Limb (tissue), 2 donors: ENCODE measurements at regions not wholly inside any gene's neighbourhood (a gene's known extent, or its start where the extent isn't known, plus 50 kb on each side); places are given as distances from the start of the nearest gene placed in this dataset.
"Not testable (repeated sequence)": the region's sequence is repeated elsewhere in the genome, so short reads cannot be mapped to it uniquely, and the experiment has no call there.

ENCODE experiments used
- DNase-seq, 2 donors: peaks; one replicate each; pipeline ENCODE4 v3.0.0-alpha.2; 2016; ENCODE audit errors: extremely low spot score in 2 of 2

DNA sequence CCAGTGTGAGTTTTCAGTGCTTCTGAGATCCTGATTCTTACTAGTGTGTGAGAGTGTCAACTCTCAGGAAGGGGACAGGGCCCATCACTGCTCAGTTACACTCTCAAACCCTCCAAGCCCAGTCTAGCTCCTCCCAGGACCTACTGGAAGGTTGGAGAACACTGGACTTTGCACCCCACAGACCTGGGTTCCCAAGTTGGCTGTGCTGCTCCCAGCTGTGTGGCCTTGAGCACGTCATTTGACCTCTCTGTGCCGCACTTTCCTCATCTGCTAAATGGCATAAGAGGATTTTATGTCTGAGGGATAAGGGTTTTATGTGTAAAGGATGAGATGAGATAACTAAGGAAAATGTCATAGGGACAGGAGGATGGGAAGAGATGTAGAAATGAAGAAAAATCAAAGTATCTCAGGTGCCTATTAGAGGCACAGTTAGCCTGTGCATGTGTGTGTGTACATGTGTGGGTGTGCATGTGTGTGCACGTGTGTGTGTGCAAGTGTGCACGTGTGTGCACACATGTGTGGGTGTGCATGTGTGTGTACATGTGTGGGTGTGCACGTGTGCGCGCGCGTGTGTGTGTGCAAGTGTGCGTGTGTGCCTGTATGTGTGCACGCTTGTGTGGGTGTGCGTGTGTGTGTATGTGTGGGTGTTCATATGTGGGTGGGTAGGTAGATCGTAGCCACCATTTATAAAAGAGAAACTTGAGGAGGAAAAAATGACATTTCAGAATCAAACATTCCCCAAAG is 108.0 kb upstream of the GRK3 start:
- DNase-seq: not testable (repeated sequence)

DNA sequence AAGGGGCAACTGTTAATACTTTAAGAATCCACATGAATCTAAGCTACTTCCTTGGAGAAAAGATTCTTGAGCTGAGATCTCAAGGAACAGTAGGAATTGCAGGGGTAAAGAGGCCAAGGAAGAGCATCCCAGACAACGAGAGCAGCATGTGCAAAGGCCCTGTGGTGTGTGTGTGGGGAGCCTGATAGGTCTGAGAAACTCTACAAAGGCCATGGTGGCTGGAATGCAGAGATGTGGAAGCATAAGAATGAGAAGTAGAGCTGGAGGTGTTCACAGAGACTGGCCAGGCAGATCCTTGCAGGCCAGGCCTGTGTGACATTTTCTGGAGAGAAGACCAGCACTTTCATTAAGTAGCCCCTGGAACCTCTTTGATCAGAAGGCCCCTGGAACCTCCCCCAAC is 105.8 kb upstream of the GRK3 start:
- not testable (repeated sequence) for DNase-seq

DNA sequence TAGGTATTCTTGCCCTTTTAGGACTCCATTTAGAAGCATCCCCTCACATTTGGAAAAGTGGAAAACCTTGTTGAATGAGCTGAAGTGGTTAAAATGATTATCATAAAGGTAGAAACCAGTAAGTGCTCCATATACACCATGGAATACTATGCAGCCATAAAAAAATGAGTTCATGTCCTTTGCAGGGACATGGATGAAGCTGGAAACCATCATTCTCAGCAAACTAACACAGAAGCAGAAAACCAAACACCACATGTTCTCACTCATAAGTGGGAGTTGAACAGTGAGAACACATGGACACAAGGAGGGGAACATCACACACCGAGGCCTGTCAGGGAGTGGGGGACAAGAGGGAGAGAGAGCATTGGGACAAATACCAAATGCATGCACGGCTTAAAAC is 103.8 kb upstream of the GRK3 start:
- DNase-seq: not testable (repeated sequence)

DNA sequence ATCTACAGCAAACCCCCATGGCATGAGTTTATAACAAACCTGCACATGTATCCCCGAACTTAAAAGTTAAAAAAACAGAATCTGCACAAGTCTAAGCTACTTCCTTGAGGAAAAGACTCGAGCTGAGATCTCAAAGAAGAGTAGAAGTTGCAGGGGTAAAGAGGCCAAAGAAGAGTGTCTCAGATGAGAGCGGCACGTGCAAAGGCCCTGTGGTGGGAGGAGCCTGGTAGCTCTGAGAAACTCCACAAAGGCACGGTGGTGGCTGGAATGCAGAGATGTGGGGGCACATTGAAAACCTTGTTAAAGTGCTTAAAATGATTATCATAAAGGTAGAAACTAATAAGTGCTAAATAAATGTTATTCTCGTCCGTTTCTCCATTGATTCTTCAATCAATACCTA is 103.2 kb upstream of the GRK3 start:
- no peak for DNase-seq

- DNase-seq: peak; percentile 66 to 91
Observed at GRCh38 chr22:25462474-25463346, 101.8 kb upstream of the GRK3 start.

DNA sequence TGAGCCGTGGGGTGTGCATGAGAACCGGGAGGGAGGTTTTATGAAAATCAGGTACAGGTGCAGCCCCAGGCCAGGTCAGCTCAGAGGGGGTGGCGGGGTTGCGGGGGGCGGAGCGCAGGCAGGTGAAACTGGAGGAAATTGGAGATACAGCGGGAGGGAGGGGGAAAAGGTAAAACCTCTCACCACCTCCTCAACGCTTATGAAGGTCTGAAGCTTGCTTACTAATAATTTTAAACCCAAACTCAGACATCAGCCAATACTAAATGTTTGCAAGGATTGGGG is 101.2 kb upstream of the GRK3 start:
- DNase-seq: not testable (repeated sequence)

DNA sequence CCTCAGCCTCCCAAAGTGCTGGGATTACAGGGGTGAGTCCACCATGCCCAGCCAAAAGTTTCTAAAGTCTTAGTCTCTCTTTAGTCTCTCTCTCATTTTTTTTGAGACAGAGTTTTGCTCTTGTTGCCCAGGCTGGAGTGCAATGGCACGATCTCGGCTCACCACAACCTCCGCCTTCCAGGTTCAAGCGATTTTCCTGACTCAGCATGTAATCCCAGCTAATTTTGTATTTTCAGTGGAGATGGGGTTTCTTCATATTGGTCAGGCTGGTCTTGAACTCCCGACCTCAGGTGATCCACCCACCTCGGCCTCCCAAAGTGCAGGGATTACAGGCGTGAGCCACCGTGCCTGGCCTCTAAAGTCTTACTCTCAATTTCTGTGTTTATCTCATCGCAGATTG is 100.1 kb upstream of the GRK3 start:
- DNase-seq: not testable (repeated sequence)

DNA sequence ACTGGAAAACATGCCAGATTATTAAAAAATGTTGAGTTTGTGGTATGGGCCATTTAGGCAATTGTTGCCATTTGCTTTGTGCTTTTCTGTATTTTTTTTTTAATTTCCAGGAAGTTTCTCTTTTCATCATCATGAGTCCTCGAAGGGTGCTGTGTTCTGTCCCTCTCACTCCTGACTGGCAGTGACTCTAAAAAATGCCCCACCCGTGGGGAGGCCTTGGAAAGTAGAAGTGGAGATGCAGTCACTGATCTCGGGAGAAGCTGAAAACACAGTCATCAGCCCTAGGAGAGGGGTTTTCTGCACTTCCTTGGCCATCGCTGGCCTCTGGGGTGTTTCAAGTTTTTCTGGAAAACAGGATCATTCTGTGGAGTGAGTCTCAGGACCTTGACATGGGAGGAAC is 98.5 kb upstream of the GRK3 start:
- DNase-seq: no peak

- DNase-seq: no peak
Observed at GRCh38 chr22:25472382-25472781, 92.1 kb upstream of the GRK3 start.

DNA sequence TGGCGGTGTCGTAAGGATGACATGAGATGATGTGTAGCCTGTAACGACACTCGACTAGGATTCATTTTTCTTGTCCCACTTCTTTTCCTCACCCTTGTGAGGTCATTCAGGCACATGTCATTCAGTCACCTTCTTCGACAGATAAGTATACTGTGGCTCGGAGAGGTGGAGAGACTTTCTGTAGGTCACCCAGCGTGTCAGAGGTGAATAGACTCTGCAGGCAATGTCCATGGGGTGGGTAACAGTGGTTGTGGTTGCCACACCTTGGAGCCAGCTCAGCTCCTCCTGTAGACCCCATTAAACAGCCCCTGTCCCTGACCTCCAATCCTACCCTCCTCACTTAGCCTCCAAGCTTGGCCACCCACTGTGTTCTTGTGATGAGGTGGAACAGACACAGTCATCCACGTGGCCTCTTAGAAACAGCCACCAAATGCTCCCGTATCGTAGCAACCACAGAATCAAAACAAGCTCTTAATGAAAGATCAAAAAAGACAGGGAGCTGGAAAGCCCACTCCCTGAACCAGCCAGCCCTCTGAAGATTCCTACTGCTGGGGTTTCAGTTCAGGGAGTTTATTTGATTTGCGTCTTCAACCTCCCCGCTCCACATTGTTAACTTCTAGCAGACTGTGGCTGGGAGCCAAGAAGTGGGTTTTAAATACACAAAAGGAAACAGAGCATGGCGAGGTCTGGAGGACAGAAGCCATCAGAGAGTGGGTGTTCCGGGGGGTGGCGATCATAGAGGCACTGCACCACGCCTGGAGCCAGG is 89.0 kb upstream of the GRK3 start:
- DNase-seq: peak; percentile 66 to 70

DNA sequence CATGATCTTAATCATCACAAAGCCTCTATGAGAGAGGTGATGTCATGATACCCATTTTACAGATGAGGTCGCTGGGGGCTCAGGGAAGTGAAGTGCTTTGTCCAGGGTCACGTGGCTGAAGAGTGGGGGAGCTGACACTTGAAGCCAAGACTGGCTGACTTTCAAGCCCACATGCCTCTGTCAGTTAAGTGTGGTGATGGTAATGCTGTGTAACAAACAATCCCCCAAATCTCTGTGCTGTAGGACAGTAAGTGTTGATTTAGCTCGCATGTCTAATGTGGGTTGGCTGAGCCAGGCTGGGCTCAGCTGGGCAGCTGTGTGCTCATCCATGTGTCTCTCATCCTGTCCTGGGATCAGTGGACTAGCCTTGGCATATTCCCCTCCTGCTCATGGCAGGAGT is 87.1 kb upstream of the GRK3 start:
- no peak for DNase-seq

DNA sequence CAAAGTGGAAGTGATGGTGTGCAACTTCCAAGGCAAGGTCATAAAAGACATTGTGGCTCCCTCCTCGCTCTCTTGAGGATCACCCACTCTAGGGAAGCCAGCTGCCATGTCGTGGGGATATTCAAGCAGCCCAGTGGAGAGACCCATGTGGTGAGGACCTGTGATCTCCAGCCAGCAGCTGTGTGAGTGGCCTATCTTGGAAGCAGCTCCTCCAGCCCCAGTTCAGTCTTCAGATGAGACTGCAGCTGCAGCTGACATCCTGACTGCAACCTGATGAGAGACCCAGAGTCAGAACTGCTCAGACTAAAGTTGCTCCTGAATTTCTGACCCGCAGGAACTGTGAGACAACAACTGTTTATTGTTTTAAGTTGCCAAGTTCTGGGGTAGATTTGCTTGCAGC is 86.4 kb upstream of the GRK3 start:
- no peak for DNase-seq

DNA sequence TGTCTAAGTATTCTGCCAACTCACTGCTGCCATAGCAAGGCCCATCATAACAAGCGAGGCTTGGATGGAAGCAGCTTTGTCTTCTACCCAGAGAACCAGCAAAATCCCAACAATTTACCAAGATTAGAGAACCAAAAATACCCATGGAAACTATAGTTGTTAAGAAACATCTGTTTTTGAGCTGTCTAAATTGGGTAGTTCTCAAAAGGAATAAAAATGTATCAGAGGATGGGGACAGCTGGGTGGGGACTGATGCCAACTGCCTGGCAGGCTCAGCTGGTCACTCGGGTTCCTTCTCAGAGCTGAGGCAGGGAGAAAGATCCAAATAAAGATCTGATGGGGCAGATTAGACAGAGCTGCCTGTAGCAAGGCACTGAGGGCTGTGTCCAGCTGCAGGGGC is 85.9 kb upstream of the GRK3 start:
- DNase-seq: peak in 1 of 2 donors; percentile 35

- DNase-seq: not testable (repeated sequence)
Observed at GRCh38 chr22:25480868-25481267, 83.6 kb upstream of the GRK3 start.

- DNase-seq: no peak
Observed at GRCh38 chr22:25482091-25482760, 82.2 kb upstream of the GRK3 start.

DNA sequence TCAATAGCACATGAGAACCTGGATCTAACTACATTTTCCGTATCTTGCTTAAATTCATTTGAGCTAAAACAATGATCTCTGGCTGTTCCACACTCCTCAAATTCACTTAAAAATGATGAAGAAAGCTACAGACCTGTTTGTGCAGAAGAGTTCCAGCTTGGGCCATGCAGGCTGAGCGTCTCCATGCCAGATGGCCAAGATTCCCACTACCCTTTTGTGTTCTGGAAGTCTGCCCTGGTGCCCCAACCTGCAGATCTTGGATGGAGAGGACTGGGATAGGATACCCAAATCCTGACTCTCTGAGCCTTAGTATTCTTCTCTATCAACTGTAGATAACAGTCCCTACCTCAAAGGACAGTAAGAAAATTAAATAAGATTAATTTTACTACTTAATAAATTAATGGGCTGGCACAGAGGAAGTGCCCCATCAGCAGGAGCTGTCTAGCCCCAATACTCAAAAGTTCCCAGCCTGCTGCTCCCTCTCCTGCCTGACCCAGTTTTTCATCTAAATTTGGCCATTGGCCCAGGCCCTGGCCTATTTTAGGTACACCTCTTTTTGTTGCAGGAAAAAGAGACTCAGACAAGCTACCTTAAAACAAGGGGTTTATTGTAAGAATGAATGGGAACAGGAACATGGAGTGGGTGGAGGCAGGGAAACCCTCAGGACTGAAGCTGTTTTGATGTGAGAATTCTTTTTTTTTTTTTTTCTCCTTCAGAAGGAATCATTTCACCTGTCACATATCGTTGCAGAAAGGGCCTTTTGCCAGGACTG is 81.4 kb upstream of the GRK3 start:
- DNase-seq: no peak

- DNase-seq: no peak
Observed at GRCh38 chr22:25483931-25484330, 80.5 kb upstream of the GRK3 start.

GRCh38 chr22:25484521-25485315 is 79.8 kb upstream of the GRK3 start:
- no peak for DNase-seq

DNA sequence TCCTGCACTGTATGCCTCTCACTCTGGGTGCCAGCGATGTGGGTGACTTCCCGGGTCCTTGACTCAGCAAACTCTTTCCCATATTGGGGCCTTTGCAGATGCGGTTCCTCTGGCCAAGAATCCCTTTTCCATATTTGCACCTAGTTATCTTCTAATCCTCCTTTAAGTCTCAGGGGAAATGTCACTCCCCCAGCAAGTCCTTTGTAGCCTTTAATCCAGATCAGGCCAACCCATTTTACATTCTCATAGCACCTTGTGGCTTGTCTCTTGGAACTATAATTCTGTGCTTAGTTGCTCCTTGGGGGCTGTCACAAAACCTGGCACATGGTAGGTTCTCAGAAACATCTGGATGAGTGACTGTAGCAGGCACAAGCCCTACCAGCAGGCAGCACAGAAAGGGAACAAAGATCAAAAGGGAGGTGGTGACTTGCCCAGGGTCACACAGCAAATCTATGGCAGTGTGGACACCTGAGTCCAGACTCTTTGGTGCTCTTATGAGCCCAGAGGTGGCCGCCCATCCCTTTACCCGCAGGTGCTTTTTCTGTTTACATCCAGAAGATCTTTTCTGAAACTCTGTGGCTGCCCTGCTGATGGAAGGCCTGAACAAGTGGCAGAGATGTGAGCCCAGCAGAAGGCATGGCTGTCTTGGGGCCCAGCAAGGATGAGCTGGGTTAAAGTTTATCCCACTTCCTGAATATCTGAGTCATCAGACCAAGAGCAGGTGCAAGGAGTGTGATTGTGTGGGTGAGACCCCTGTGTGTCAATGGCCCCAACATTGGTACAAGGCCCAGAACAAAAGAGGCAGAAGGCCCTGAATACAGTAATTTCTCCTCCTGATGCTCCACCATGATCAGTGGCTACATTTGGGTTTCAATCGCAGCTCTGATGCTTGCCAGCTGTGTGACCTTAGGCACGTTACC is 78.6 kb upstream of the GRK3 start:
- DNase-seq: no peak
